GM18508 (cell line): ENCODE measurements at regions not wholly inside any gene's neighbourhood (a gene's known extent, or its start where the extent isn't known, plus 50 kb on each side); places are given as distances from the start of the nearest gene placed in this dataset.
"Not testable (repeated sequence)": the region's sequence is repeated elsewhere in the genome, so short reads cannot be mapped to it uniquely, and the experiment has no call there.

Source experiments
- ATAC-seq: cut with Tn5 transposase; IDR thresholded peaks from one replicate; pipeline ENCODE4 v1.9.1; 2021; ENCODE audit warnings: moderate number of reproducible peaks; ENCODE audit not compliant: insufficient read depth, unreplicated experiment

- ATAC-seq = no peak
Observed at GRCh38 chr1:29801561-29801973, 565.2 kb downstream of the PTPRU start.

DNA sequence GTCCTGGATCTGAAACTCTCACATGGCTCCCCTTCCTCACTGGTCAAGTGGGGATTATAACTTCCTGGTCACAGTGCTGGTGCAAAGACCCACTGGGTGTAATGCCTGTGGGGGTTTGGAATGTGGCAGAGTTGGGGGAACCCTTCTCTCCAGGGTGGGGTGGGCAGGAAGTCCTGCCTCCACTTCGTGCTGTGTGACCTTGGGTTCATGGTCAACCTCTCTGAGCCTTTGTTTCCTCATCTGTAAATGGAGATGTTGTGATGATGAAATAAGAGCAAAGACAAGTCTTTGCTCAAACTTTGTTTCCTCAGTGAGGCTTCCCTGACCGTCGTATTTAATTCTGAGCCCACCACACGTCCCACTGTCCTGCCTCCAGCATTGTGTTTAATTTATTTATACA, 564.7 kb downstream of the PTPRU start:
- no peak for ATAC-seq

- no peak for ATAC-seq
Observed at GRCh38 chr1:29800522-29800956, 564.2 kb downstream of the PTPRU start.

GRCh38 chr1:29800120-29800519, 563.8 kb downstream of the PTPRU start:
- no peak for ATAC-seq

DNA sequence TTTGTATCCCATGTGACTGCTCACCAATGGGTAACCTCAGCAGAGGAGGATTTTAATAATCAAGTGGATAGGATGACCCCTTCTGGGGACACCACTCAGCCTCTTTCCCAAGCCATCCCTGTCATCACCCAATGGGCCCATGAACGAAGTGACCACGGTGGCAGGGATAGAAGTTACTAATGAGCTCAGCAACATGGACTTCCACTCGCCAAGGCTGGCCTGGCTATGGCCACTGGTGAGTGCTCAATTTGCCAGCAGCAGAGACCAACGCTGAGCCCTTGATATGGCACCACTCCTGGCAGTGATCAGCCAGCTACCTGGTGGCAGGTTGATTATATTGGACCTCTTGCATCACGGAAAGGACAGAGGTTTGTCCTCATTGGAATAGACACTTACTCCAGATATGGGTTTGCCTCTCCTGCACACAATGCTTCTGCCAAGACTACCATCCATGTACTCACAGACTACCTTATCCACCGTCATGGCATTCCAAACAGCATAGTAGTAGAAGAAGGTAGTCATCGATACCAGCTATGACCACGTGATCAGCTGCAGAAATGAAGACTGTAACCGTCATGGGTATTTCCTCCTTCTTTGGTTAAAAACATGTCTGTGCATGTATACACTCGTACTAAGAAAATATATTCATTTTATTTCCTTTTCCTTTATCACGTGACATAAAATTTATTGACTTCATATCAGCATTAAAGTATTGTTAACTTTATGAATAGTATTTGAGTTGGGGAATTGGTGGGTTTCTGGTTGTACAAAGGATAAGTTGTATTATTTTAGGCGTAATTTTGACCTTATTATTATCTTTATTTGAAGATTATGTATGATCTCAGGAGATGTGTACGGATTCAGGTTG, 562.6 kb downstream of the PTPRU start:
- ATAC-seq = no peak

DNA sequence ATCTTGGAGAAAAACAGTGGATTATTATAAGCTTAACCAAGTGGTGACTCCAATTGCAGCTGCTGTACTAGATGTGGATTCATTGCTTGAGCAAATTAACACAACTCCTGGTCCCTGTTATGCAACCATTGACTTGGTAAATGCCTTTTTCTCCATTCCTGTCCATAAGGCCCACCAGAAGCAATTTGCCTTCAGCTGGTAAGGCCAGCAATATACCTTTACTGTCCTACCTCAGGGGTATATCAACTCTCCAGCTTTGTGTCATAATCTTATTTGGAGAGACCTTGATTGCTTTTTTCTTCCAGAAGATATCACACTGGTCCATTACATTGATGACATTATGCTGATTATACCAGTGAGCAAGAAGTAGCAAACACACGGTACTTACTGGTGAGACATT, 560.8 kb downstream of the PTPRU start:
- ATAC-seq = not testable (repeated sequence)

- not testable (repeated sequence) for ATAC-seq
Observed at GRCh38 chr1:29795965-29796364, 559.6 kb downstream of the PTPRU start.

- no peak for ATAC-seq
Observed at GRCh38 chr1:29793653-29794348, 557.5 kb downstream of the PTPRU start.

DNA sequence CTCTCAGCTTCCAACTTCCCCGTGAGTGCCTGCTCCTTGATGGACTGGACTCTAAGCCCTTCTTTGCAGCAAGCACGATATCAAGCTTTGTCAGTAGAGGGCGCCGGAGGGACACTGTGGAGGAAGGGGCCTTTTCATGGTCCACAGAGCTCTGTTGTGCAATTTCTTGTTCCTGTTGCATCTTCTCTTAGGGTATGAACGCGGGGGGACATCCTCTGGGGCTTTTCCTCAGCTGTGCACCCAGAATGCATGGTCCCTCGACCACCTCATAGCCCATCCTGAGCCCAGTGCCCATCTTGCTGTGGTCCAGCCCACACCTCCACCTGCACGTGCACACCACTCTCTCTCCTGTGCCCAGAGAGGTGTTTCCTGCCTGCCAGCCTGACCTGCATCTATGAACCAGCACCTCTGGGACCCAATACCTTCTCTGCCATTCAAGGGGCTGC, 556.8 kb downstream of the PTPRU start:
- ATAC-seq = no peak

DNA sequence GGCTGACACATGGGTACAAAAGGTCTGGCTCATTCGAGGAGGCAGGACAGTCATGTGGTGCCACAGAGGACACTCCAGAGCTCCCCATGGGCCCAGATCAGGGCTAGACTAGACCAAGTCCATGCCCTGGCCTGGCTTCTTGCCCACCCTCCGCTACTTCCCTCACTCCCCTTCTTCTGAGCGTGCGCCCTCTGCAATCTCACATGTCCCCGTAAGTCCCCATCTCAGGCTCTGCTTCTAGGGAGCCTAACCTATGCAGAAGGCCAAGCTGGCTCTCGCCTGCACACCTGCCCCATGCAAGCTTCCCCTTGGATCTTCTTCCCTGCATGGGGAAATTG, 553.6 kb downstream of the PTPRU start:
- ATAC-seq = no peak

GRCh38 chr1:29789221-29789909, 553.0 kb downstream of the PTPRU start:
- ATAC-seq = no peak

GRCh38 chr1:29786791-29787732, 550.7 kb downstream of the PTPRU start:
- no peak for ATAC-seq

- no peak for ATAC-seq
Observed at GRCh38 chr1:29786195-29786594, 549.9 kb downstream of the PTPRU start.

GRCh38 chr1:29785554-29785953, 549.2 kb downstream of the PTPRU start:
- no peak for ATAC-seq

GRCh38 chr1:29785137-29785527, 548.8 kb downstream of the PTPRU start:
- ATAC-seq = no peak

DNA sequence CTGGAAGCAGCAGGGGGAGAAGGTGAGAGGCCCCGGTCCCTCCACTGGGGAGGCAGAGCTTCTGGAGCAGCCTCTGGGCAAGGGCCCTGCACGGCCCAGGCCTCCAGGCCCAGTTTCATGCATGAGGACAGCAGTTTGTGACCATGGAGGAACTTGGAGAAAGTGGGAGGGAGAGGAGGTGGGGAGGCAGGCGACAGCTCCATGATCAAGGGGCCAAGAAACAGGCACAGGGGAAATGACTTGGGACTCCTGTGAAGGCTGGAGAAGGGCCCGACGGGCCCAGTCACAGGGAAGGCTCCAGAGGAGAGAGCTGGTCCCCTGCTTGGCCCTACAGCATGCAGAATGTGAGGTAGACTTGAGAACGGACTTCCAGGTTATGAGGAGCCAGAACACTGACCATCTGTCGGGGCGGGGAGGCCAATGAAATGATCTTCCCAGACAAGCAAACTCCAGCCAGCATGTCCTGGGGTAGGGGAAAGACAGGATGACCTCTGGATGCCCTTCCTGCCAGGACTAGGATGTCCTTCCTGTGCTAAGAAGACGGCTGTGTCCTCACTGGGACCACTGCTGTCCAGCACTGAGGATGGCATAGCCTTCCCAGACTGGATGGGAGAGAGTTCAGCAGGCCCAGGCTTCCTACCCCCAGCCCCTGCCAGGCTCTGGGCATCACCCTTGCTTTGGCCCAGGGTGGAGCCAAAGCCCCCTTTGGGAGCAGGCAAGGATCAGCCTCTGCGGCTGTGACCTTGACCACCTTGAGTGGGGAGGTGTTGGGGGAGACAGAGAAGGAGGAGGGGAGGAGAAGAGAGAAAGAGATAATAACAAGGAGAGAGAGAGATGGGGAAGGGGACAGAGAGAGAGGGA, 548.2 kb downstream of the PTPRU start:
- no peak for ATAC-seq

DNA sequence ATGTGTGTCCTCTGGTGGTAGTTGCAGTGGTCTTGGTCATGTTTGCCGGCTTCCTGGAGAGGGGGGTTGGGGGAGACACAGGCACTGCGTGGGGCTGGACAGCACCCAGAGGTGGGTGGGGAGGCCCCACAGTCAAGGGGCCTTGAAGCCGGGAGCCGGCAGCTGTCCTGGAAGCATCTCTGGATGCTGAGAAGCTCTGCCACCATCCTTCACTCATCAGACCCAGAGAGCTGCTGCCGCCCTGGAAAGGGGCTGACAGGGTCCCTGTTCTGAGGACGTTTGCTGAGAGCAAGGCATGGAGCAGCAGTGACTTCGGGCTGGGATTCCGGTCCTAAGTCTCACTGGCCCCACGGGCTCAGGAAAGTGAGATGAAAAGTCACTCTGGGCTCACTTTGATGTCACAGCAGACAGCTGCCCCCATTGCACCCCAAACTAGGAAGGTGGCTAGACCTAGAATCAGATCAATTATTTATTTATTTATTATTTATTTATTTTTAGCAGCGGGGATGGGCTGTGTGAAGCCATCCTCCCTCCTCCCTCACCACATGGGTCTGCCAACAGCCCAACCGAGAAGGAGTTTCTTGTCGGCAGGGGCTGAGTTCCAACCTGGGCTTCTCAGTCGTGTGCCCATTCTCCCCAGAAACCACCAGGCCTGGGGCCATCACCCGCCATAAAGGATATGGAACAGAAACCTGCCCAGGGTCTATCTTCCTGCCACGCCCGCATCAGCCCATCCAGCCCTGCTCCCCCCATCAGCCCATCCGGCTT, 547.4 kb downstream of the PTPRU start:
- ATAC-seq = no peak

DNA sequence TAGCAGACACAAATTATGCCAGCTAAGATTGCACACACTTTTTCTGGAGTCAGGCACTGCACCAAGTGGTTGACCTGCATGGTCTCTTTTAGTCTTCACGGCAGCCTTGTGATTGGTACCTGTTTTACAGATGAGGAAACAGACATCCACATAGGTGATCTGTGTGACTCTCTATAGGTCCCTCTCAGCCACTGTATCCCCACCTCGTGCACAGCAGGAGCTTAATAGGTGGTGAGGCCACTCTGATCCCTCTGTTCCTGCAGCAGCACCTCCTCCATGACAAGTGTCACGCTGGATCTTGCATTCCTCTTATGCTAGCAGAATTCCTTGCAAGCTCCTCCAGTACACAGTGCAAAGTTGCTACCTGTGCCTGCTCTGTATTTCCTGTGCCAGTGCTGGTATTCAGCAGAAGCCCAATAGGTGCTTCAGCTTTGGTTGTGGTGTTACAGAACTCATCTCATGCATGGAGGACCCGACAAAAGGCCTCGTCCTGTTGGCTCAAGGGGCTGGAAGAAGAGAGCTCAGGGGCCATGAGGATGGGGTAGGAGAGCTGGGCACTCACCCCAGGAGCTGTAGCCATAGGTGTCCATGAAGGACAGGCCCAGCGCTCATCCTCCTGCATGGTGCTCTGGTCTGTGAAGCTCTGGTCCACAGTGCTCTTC, 546.7 kb downstream of the PTPRU start:
- ATAC-seq = no peak
